ENCODE measurements at regions not wholly inside any gene's neighbourhood (a gene's known extent, or its start where the extent isn't known, plus 50 kb on each side); places are given as distances from the start of the nearest gene placed in this dataset.

- Histone ChIP-seq H3K4me1 (ENCODE audit: low read length) (no peaks in the 10 kb centered on the region), H3K9me2 (replicated peaks; ENCODE audit: insufficient read depth, low read length) (no peaks in the 10 kb centered on the region), H3F3A (ENCODE audit: insufficient read depth, low read length) (no peaks in the 10 kb centered on the region), H2AFZ (ENCODE audit: low read length) (no peak overlapping the region), H3K27me3 (replicated peaks; ENCODE audit: insufficient read depth, low read length) (no peaks in the 10 kb centered on the region), H3K9me3 (replicated peaks; ENCODE audit: insufficient read depth, low read length) (no peaks in the 10 kb centered on the region), H3K27ac (ENCODE audit: low read length) (no peak overlapping the region), H3K4me2 (ENCODE audit: low read depth, low read length) (no peak overlapping the region), H3K79me2 (ENCODE audit: low read length) (no peaks in the 10 kb centered on the region), H4K20me1 (ENCODE audit: insufficient read depth, low read length) (no peaks in the 10 kb centered on the region), H3K36me3 (replicated peaks; ENCODE audit: insufficient read depth, low read length) (no peaks in the 10 kb centered on the region), H3K9ac (ENCODE audit: low read length) (no peak overlapping the region), H3K4me3 (ENCODE audit: low read length) (no peak overlapping the region)
- no peak for DNase-seq
- TF ChIP-seq EZH2 (optimal IDR thresholded peaks at IDR 0.05; ENCODE audit: low read depth, low read length) (no peak), EZH2phosphoT487 (IDR thresholded peaks at IDR 0.05; ENCODE audit: low read length) (no peak)
- TF ChIP-seq, protein P1, sequence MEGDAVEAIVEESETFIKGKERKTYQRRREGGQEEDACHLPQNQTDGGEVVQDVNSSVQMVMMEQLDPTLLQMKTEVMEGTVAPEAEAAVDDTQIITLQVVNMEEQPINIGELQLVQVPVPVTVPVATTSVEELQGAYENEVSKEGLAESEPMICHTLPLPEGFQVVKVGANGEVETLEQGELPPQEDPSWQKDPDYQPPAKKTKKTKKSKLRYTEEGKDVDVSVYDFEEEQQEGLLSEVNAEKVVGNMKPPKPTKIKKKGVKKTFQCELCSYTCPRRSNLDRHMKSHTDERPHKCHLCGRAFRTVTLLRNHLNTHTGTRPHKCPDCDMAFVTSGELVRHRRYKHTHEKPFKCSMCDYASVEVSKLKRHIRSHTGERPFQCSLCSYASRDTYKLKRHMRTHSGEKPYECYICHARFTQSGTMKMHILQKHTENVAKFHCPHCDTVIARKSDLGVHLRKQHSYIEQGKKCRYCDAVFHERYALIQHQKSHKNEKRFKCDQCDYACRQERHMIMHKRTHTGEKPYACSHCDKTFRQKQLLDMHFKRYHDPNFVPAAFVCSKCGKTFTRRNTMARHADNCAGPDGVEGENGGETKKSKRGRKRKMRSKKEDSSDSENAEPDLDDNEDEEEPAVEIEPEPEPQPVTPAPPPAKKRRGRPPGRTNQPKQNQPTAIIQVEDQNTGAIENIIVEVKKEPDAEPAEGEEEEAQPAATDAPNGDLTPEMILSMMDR (IDR thresholded peaks at IDR 0.05; ENCODE audit: low read length) = no peak
Observed at GRCh38 chr13:111637365-111637764, 316.9 kb downstream of the TEX29 start.

DNA sequence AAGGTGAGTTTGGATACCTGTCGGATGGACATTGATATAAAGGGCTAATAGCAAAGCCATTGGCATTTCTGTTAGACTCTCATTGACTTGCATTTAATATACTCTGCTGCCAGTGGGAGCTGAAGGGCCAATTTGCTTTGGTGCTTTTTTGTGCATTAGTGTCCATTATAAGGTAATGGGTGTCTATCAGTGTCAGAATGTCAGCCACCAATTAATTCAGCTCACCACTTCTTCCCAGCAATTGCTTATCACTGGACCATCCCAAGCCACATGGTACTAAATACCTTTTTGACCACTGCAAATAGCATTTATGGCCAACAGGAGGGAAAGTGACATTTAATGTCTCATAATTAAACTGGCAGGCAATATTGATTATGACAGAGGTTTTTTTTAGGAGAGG is 317.8 kb downstream of the TEX29 start:
- Histone ChIP-seq H4K20me1 (ENCODE audit: insufficient read depth, low read length) (no peaks in the 10 kb centered on the region), H3K9ac (ENCODE audit: low read length) (no peak overlapping the region), H3K27ac (ENCODE audit: low read length) (no peak overlapping the region), H3K36me3 (replicated peaks; ENCODE audit: insufficient read depth, low read length) (no peaks in the 10 kb centered on the region), H3F3A (ENCODE audit: insufficient read depth, low read length) (no peaks in the 10 kb centered on the region), H3K9me3 (replicated peaks; ENCODE audit: insufficient read depth, low read length) (no peaks in the 10 kb centered on the region), H3K4me3 (ENCODE audit: low read length) (no peak overlapping the region), H3K9me2 (replicated peaks; ENCODE audit: insufficient read depth, low read length) (no peaks in the 10 kb centered on the region), H3K4me1 (ENCODE audit: low read length) (no peaks in the 10 kb centered on the region), H3K4me2 (ENCODE audit: low read depth, low read length) (no peak overlapping the region), H3K79me2 (ENCODE audit: low read length) (no peaks in the 10 kb centered on the region), H3K27me3 (replicated peaks; ENCODE audit: insufficient read depth, low read length) (no peaks in the 10 kb centered on the region), H2AFZ (ENCODE audit: low read length) (no peak overlapping the region)
- DNase-seq = no peak
- TF ChIP-seq, protein P1 (IDR thresholded peaks at IDR 0.05; ENCODE audit: low read length) = no peak
- no peak for TF ChIP-seq EZH2 (optimal IDR thresholded peaks at IDR 0.05; ENCODE audit: low read depth, low read length)
- TF ChIP-seq EZH2phosphoT487 (IDR thresholded peaks at IDR 0.05; ENCODE audit: low read length) = no peak

GRCh38 chr13:111639196-111639705 is 318.8 kb downstream of the TEX29 start:
- Histone ChIP-seq H3K9me3 (replicated peaks; ENCODE audit: insufficient read depth, low read length) (no peaks in the 10 kb centered on the region), H3K4me1 (ENCODE audit: low read length) (no peaks in the 10 kb centered on the region), H3F3A (ENCODE audit: insufficient read depth, low read length) (no peaks in the 10 kb centered on the region), H3K79me2 (ENCODE audit: low read length) (no peaks in the 10 kb centered on the region), H3K9me2 (replicated peaks; ENCODE audit: insufficient read depth, low read length) (no peaks in the 10 kb centered on the region), H3K36me3 (replicated peaks; ENCODE audit: insufficient read depth, low read length) (no peaks in the 10 kb centered on the region), H3K27ac (ENCODE audit: low read length) (no peak overlapping the region), H3K4me3 (ENCODE audit: low read length) (no peak overlapping the region), H3K9ac (ENCODE audit: low read length) (no peak overlapping the region), H3K27me3 (replicated peaks; ENCODE audit: insufficient read depth, low read length) (no peaks in the 10 kb centered on the region), H2AFZ (ENCODE audit: low read length) (no peak overlapping the region), H3K4me2 (ENCODE audit: low read depth, low read length) (no peak overlapping the region), H4K20me1 (ENCODE audit: insufficient read depth, low read length) (no peaks in the 10 kb centered on the region)
- TF ChIP-seq EZH2phosphoT487 (IDR thresholded peaks at IDR 0.05; ENCODE audit: low read length) (no peak), EZH2 (optimal IDR thresholded peaks at IDR 0.05; ENCODE audit: low read depth, low read length) (no peak)
- TF ChIP-seq, protein P1 (IDR thresholded peaks at IDR 0.05; ENCODE audit: low read length) = no peak
- no peak for DNase-seq
